ENCODE measurements at regions not wholly inside any gene's neighbourhood (a gene's known extent, or its start where the extent isn't known, plus 50 kb on each side); places are given as distances from the start of the nearest gene placed in this dataset.

GRCh38 chr18:10068766-10069567, 155.2 kb downstream of the VAPA start:
- no peak for DNase-seq (ENCODE audit: low read depth in 1 of 2, low spot score in 1 of 2)
- no peak overlapping the region for H3K27ac ChIP-seq (replicated peaks)
- no peak for TF ChIP-seq REST (IDR thresholded peaks at IDR 0.05; ENCODE audit: insufficient replicate concordance, low read depth)
- TF ChIP-seq POLR2AphosphoS5 (IDR thresholded peaks at IDR 0.05; ENCODE audit: low read depth): no peak
- TF ChIP-seq, protein P1, sequence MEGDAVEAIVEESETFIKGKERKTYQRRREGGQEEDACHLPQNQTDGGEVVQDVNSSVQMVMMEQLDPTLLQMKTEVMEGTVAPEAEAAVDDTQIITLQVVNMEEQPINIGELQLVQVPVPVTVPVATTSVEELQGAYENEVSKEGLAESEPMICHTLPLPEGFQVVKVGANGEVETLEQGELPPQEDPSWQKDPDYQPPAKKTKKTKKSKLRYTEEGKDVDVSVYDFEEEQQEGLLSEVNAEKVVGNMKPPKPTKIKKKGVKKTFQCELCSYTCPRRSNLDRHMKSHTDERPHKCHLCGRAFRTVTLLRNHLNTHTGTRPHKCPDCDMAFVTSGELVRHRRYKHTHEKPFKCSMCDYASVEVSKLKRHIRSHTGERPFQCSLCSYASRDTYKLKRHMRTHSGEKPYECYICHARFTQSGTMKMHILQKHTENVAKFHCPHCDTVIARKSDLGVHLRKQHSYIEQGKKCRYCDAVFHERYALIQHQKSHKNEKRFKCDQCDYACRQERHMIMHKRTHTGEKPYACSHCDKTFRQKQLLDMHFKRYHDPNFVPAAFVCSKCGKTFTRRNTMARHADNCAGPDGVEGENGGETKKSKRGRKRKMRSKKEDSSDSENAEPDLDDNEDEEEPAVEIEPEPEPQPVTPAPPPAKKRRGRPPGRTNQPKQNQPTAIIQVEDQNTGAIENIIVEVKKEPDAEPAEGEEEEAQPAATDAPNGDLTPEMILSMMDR (IDR thresholded peaks at IDR 0.05; ENCODE audit: insufficient read depth, low read length): no peak
- no peak for TF ChIP-seq GABPA (IDR thresholded peaks at IDR 0.05; ENCODE audit: low read depth)
- no peak for TF ChIP-seq SPI1 (IDR thresholded peaks at IDR 0.05; ENCODE audit: borderline replicate concordance, low read depth)
- H3K4me3 ChIP-seq (replicated peaks; ENCODE audit: insufficient read depth, low read length): no peak overlapping the region
- no peaks in the 10 kb centered on the region for H3K27me3 ChIP-seq (ENCODE audit: insufficient read depth, poor library complexity, severe bottlenecking)

- no peak overlapping the region for H3K27ac ChIP-seq (replicated peaks)
- TF ChIP-seq, protein P1 (IDR thresholded peaks at IDR 0.05; ENCODE audit: insufficient read depth, low read length): no peak
- TF ChIP-seq SPI1 (IDR thresholded peaks at IDR 0.05; ENCODE audit: borderline replicate concordance, low read depth): no peak
- no peak for TF ChIP-seq REST (IDR thresholded peaks at IDR 0.05; ENCODE audit: insufficient replicate concordance, low read depth)
- no peak for TF ChIP-seq GABPA (IDR thresholded peaks at IDR 0.05; ENCODE audit: low read depth)
- no peak for TF ChIP-seq POLR2AphosphoS5 (IDR thresholded peaks at IDR 0.05; ENCODE audit: low read depth)
- no peaks in the 10 kb centered on the region for H3K27me3 ChIP-seq (ENCODE audit: insufficient read depth, poor library complexity, severe bottlenecking)
- H3K4me3 ChIP-seq (replicated peaks; ENCODE audit: insufficient read depth, low read length): no peak overlapping the region
- no peak for DNase-seq (ENCODE audit: low read depth in 1 of 2, low spot score in 1 of 2)
These were observed 156.8 kb downstream of the VAPA start for GRCh38 chr18:10070561-10071000.

DNA sequence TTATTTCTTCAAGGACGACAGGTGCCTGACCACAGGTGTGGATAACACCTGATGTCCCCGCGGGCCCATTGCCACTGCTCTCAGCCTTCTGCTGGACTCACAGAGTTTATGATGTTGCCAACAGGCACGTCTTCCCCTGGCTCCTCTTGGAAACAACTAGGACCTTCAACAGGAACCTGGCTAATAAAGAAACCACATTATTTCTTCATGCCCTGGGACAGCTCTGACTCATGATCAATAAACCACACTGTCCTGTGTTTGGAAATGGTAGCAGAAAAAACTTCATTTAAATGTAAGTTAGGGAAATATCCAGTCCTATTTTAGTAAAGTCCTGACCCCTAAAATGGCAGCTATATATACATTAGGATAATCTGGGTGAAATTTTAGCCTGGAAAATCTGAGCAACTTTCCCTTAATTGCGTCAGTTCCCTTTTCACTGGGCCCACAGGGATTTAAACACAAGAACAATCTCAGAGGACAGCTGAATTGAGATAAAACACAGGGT, 158.9 kb downstream of the VAPA start:
- no peak overlapping the region for H3K27ac ChIP-seq (replicated peaks)
- no peaks in the 10 kb centered on the region for H3K27me3 ChIP-seq (ENCODE audit: insufficient read depth, poor library complexity, severe bottlenecking)
- no peak overlapping the region for H3K4me3 ChIP-seq (replicated peaks; ENCODE audit: insufficient read depth, low read length)
- TF ChIP-seq GABPA (IDR thresholded peaks at IDR 0.05; ENCODE audit: low read depth) (no peak), SPI1 (IDR thresholded peaks at IDR 0.05; ENCODE audit: borderline replicate concordance, low read depth) (peak; percentile 24; the same call in 1 of the 2 replicates), POLR2AphosphoS5 (IDR thresholded peaks at IDR 0.05; ENCODE audit: low read depth) (no peak), REST (IDR thresholded peaks at IDR 0.05; ENCODE audit: insufficient replicate concordance, low read depth) (no peak)
- TF ChIP-seq, protein P1 (IDR thresholded peaks at IDR 0.05; ENCODE audit: insufficient read depth, low read length): no peak
- peak; percentile 23 to 36 for DNase-seq (ENCODE audit: low read depth in 1 of 2, low spot score in 1 of 2)

Measured in HL-60 (cell line).